ENCODE measurements at regions not wholly inside any gene's neighbourhood (a gene's known extent, or its start where the extent isn't known, plus 50 kb on each side); places are given as distances from the start of the nearest gene placed in this dataset.

DNA sequence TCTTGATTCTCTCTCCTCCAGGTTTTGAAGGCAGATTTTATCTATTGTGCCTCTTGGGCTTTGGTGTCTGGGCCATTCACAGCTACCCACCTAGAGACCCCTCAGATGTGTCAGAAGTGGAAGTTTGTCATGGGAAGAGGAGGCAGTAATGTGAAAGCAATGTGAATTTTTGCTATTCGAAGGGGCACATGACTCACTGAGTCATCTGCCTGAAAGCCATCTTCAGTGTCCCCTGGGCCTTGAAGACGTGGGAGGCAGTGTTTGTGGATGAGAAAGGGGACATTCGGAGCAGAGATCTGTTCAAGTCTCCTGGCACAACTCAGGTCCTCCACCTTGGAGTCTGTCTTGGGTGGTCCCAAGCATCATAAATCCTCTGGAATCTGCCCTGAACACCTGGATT is 530.2 kb downstream of the NPIPA7 start:
- no peak for DNase-seq (ENCODE audit: low read depth)
- no peak overlapping the region for H3K4me3 ChIP-seq (ENCODE audit: low read depth, low read length)
- in situ Hi-C loops (cut with HindIII; ENCODE audit: low sequenced_read_pairs), result no loop called here
- TF ChIP-seq, protein P1, sequence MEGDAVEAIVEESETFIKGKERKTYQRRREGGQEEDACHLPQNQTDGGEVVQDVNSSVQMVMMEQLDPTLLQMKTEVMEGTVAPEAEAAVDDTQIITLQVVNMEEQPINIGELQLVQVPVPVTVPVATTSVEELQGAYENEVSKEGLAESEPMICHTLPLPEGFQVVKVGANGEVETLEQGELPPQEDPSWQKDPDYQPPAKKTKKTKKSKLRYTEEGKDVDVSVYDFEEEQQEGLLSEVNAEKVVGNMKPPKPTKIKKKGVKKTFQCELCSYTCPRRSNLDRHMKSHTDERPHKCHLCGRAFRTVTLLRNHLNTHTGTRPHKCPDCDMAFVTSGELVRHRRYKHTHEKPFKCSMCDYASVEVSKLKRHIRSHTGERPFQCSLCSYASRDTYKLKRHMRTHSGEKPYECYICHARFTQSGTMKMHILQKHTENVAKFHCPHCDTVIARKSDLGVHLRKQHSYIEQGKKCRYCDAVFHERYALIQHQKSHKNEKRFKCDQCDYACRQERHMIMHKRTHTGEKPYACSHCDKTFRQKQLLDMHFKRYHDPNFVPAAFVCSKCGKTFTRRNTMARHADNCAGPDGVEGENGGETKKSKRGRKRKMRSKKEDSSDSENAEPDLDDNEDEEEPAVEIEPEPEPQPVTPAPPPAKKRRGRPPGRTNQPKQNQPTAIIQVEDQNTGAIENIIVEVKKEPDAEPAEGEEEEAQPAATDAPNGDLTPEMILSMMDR (IDR thresholded peaks at IDR 0.05; ENCODE audit: low read depth, low read length, missing control alignments), result no peak

DNA sequence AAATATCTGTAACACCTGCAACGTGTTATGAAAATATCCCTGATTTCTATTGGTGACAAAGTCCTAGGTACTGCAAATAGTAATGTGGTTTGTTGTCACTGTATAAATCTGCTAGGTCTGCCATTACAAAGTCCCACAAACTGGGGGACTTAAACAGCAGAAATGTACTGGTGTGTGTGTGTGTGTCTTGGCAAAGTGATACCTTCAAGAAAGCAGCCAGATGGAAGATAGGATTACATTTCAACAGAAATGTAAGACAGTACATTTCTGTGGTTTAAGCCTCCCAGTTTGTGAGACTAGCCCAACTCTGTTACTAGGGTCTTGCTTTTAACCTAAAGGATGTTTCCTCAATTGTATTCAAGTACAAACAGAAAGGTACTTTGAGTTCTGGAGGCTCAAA is 531.7 kb downstream of the NPIPA7 start:
- in situ Hi-C loops (cut with HindIII; ENCODE audit: low sequenced_read_pairs), result no loop called here
- H3K4me3 ChIP-seq (ENCODE audit: low read depth, low read length), result no peak overlapping the region
- TF ChIP-seq, protein P1 (IDR thresholded peaks at IDR 0.05; ENCODE audit: low read depth, low read length, missing control alignments), result no peak
- no peak for DNase-seq (ENCODE audit: low read depth)

DNA sequence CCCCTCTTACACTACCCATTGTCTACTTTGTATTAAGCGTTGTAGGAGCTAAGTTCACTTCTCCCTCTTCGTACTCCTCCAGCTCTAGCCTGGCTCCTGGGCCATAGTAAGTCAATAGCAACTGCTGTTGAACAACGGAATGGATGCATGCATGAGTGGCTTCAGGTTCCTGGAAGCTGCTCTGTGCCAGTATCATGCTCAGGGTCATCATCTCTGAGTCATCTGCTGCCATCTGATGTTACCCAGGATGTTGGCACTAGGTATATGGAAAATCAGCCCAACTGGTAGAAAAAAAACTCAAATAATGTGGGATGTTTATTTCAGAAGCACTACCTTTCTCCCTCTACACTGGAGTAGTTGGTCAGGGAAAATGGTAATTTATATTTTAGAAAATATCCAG is 536.8 kb downstream of the NPIPA7 start:
- H3K4me3 ChIP-seq (ENCODE audit: low read depth, low read length), result no peak overlapping the region
- no peak for DNase-seq (ENCODE audit: low read depth)
- TF ChIP-seq, protein P1 (IDR thresholded peaks at IDR 0.05; ENCODE audit: low read depth, low read length, missing control alignments), result no peak
- in situ Hi-C loops (cut with HindIII; ENCODE audit: low sequenced_read_pairs), result no loop called here

DNA sequence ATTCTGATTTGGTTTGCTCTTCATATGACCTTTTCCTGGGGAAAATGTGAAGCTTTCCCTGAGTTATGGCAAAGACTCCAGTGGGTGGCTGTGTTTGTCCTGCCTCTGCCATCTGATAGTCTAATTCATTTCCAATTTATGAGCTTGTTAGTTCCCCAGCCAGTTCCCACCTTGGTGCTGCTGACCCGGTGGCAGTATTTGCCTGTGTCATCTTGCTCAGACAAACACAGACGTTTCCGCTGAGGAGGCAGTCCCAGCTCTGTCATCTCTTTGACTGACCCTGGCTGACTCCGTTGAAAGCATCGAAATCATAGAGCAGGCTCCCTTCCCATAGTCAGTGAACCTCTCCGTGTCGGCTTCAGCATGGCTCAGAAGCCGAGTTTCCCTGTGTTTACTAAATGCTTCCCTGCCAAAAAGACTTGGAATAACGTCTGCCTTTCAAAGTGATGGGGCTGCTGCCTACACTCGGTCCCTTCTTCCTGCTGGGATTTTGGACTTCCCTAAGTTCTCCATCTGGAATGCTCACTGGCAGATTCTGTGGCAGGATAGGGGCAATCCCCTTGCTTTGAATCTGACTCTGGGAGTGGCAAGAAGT is 538.3 kb downstream of the NPIPA7 start:
- in situ Hi-C loops (cut with HindIII; ENCODE audit: low sequenced_read_pairs), result no loop called here
- TF ChIP-seq, protein P1 (IDR thresholded peaks at IDR 0.05; ENCODE audit: low read depth, low read length, missing control alignments), result no peak
- DNase-seq (ENCODE audit: low read depth), result no peak
- no peak overlapping the region for H3K4me3 ChIP-seq (ENCODE audit: low read depth, low read length)

DNA sequence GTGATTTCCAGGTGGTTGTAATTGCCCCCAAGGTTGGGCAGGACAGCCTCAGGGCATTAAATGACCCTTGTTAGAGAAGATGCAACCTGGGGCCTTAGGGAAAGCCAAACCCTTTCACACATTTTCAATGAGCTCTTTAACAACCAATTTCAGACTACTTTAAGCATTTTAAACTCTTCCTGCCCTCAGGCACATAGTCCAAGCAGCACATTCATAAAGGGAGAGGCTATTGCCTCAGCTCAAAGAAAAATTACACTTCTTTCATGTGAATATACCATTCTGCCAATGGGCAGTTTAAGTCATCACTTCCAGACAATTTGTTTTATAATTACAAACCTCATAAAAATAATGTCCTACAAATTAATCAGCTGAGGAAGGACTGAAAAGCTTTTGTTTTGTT is 544.5 kb downstream of the NPIPA7 start:
- no peak for DNase-seq (ENCODE audit: low read depth)
- in situ Hi-C loops (cut with HindIII; ENCODE audit: low sequenced_read_pairs), result no loop called here
- TF ChIP-seq, protein P1 (IDR thresholded peaks at IDR 0.05; ENCODE audit: low read depth, low read length, missing control alignments), result no peak
- H3K4me3 ChIP-seq (ENCODE audit: low read depth, low read length), result no peak overlapping the region

DNA sequence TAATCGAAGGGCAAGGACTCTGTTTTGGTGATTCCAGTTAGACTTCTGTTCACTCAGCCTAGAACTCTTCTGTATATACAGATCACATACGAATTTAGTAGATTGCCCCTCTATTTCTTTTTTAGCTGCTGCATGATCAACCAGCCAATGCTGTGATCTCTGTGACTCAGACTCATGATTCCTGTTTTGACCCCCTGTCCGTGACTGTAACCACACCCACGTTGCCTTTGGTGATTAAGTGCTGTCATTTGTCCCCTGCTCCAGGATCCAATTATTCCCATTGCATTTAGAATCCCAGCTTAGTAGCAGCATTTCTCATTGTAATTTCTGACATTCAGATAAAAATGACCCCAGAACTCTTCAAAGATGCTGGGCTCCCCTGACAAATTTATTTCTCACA is 545.7 kb downstream of the NPIPA7 start:
- TF ChIP-seq, protein P1 (IDR thresholded peaks at IDR 0.05; ENCODE audit: low read depth, low read length, missing control alignments), result no peak
- DNase-seq (ENCODE audit: low read depth), result no peak
- no peak overlapping the region for H3K4me3 ChIP-seq (ENCODE audit: low read depth, low read length)
- in situ Hi-C loops (cut with HindIII; ENCODE audit: low sequenced_read_pairs), result no loop called here
